Dermis blood vessel endothelial cell (primary cell): ENCODE measurements at regions not wholly inside any gene's neighbourhood (a gene's known extent, or its start where the extent isn't known, plus 50 kb on each side); places are given as distances from the start of the nearest gene placed in this dataset.
"Not testable (repeated sequence)": the region's sequence is repeated elsewhere in the genome, so short reads cannot be mapped to it uniquely, and the experiment has no call there.

Experiments
- DNase-seq: peaks from one replicate; pipeline ENCODE4 v3.0.0; 2010

- no peak for DNase-seq
These were observed 206.8 kb downstream of the UQCRFS1 start for GRCh38 chr19:29006057-29006735.

- DNase-seq = no peak
These were observed 208.2 kb downstream of the UQCRFS1 start for GRCh38 chr19:29004796-29005195.

GRCh38 chr19:29003641-29004409 is 209.1 kb downstream of the UQCRFS1 start:
- DNase-seq = no peak

- DNase-seq = no peak
These were observed 210.6 kb downstream of the UQCRFS1 start for GRCh38 chr19:29002336-29002735.

- no peak for DNase-seq
These were observed 211.2 kb downstream of the UQCRFS1 start for GRCh38 chr19:29001597-29002245.

DNA sequence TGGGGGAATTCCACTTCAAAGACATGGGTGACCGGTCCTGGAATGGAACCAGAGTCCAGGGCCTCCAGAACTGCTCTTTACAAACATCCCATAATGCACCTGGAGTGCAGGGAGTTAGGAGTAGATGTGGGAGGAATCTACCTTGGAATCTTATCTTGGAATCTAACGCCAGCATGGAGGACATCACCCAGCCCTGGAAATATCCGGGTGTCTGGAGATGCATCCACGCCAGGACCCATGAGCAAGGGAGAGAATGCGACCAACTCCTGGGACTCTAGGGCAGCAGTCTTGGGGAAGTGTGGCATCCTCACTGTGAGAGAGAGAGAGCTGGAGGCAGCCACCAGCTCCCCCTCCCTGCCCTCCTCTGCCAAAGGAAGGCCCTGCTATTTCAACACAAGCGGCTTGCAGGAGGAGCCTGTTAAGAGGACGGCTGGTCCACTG is 211.8 kb downstream of the UQCRFS1 start:
- DNase-seq = no peak

DNA sequence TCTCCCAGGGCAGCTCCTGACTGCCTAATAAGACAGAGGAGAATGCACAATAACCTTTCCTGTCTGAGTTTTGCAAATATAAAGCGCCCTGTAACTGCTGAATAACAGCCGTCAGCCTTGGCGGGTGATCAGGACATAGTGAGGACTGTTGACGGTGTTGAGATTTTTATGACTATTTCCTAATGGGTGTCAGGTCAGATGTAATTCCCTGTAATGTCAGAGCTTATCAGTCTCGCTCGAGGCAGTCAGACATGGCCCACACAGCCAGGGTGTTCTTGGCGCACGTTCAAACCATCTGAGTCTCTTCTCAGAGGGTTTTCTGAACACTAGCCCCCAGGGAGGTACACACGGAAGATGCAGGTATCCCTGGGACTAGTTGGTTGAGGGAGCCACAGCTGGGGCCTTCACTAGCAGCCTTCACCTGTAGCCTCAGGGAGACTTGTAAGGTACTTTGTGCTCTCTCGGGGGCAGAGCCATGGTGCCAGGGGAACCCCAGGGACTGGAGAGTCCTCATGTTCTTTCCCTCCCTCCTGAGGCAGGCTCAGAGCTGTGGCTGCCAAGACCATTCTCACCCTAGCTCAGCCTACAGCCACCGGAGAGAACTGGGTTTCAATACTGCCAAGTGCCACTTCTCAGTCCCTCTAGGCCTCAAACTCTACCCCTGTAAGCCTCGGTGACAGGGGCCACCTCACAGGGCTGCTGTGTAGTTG is 213.1 kb downstream of the UQCRFS1 start:
- DNase-seq = no peak

DNA sequence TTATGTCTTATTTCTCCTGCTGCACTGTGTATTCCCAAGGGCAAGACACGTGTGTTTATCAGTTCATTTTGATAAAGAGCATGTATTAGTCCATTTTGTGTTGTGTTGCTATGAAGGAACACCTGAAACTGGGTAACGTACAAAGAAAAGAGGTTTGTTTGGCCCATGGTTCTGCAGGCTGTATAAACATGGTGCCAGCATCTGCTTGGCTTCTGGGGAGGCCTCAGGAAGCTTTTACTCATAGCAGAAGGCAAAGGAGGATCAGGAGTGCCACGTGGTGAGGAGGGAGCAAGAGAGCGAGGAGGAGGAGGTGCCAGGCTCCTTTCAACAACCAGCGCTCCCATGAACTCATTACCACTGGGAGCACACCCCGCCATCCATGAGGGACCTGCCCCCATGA is 214.0 kb downstream of the UQCRFS1 start:
- no peak for DNase-seq

DNA sequence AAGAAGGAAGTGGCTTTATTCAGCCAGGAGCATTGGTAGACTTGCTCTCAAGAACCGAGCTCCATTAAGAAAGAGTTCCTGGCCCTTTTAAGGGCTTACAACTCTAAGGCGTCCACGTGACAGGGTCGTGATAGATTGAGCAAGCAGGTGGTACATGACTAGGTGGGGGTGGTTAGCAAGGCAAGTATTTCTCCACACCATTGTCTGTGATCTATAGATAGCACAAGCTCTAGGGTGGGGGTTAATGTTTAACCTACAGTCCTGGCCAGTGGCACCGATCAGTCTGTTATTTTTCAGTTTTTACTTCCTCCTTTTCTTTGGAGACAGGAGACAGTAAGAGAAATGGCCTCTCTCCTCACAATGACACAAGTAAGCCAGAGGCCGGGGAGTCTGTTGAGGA is 215.1 kb downstream of the UQCRFS1 start:
- not testable (repeated sequence) for DNase-seq

DNA sequence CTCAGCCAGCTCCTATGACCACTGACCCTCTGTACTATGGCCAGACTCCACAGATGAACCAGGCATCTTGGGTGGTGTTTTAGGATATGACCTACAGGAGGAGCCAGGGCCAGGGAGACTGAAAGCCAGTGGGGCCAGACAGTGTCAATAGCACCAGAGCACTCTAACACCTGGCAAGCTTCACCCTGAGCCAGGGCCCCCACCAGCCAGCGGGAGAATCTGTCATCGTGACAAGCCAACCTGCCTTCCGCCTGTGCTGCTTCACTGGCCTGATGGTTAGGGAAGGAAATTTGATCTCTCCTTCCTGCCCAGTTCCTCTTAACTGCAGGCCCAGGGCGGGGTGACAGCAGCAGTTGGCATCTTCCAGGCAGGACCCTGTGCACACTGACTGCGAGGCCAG is 222.4 kb downstream of the UQCRFS1 start:
- no peak for DNase-seq

DNA sequence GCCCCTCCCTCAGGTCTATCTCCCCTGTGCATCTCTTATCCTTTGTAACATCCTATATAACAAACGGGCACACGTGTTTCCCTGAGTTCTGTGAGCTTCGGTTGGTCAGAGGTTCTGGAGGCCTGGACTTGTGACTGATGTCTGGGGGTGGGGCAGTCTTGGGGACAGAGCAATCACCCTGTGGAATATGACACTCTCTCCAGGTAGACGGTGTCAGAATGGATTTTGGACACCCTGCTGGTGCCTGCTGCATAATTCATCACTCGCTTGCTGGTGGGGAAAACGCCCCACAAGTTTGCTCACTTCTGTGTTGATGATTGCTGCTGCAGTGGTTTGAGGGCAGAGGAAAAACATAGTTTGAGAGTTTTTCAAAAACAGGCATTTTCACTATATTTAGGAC is 223.2 kb downstream of the UQCRFS1 start:
- DNase-seq = no peak

DNA sequence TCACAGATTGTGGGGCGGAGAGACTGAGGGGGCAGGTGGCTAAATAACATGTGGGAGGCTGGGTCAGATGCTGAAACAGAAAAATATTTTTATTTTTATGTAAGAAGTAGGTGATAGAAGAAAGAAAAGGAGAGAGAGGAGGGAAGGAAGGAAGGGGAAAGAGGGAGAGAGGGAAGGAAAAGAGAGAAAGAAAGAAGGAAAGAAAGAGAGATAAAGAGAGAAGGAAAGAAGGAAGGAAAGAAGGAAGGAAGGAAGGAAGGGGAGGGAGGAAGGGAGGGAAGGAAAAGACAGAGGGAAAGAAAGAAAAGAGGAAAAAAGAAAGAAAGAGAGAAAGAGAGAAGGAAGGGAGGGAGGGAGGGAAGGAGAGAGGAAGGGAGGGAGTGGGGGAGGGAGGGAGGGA is 224.9 kb downstream of the UQCRFS1 start:
- no peak for DNase-seq

DNA sequence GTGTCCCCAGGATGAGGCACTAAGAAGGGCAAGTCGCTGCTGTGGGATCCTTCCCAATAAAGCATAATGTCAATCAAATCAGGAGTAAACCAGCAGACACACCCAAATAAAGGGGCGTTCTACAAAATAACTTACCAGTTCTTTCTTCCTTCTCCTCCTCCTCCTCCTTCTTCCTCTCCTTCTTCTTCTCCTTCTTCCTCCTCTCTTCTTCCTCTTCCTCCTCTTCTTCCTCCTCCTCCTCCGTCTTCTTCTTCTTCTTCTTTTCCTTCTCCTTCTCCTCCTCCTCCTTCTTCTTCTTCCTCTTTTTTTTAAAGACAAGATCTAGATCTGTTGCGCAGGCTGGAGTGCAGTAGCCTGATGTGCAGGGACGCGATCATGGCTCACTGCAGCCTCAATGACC is 225.8 kb downstream of the UQCRFS1 start:
- no peak for DNase-seq

DNA sequence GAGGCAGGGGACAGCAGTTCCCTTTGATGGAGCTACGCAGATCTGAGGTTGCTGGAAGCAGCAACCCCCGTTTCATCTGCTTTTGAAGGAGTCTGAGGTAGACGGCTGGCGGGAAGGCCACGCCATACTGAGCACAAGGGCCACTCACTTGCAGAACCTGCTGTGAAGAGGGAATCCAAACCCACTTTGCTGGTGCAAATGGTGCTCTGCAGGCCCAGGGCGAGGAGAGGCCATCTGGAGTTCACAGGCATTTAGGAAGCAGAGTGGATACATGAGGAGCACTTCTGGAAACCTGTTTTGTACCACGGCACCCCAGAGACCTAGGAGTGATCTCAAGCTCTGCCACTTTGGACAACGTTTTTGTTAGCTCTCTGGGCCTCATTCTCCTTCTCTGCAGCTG is 227.8 kb downstream of the UQCRFS1 start:
- no peak for DNase-seq

- DNase-seq = no peak
These were observed 228.6 kb downstream of the UQCRFS1 start for GRCh38 chr19:28984315-28984714.

DNA sequence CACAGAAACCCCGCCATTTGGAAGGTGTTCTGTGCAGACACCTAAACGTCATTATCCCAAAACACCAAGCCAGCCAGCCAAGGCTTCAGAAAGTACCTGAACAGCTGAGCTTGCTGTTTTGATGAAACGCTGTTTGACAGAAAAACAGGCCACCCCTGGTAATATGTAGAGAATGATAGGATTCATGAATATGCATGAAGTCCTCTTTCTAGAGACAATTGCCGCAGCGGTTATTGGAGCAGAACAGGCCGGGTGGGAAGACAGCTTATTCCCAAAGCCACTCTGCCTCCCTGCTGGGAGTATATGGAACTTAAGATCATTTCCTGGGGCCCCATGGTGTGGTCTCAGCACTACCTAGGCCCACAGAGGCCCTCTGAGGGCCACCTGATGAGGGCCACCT is 229.5 kb downstream of the UQCRFS1 start:
- no peak for DNase-seq

GRCh38 chr19:28981994-28982393 is 231.0 kb downstream of the UQCRFS1 start:
- DNase-seq = no peak

DNA sequence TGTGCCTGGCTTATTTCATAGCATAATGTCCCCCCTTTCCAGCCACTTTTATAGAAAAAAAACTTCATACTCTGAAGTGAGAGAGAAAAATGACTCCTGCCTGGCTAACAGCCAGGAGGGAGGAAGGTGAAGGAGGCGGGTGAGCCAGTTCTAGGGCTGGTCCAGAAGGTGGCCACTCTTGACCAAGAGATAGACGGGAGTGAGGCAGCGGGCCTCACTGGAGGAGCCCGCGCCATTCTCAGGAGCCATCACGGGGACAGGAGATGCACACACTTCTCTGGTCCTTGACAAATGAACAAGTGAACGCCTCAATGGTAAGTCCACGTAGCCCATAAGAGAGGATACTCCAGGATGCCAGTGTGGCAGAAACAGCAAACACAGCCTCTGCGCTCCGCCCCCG is 231.4 kb downstream of the UQCRFS1 start:
- no peak for DNase-seq

DNA sequence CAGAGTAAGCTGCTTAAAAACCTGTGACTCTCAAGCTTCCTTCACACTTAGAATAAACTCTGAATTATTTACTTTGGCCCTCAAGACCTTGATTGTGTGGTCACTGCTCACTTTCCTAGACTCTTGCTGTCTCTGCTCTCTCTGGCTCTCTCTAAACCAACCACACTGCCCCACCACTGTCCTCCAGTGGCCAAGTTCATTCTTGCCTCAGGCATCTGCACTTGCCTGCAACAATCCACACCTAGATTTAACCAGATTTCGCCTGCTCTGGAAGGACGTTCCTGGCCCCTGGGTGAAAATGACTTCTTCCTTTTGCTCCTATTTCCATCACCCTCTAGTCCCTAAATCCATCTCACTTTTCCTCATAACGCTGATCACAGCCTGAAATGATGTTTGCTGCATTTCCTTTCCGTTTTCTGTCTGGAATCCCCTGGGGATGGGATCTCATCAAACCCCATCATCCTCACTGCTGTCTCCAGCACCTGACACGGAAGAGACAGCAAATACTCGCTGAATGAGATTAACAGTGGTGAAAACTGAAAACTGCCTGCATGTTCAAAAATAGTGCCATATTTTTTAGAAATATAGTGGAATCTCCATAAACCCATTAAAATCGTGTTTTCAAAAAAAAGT is 232.6 kb downstream of the UQCRFS1 start:
- no peak for DNase-seq

DNA sequence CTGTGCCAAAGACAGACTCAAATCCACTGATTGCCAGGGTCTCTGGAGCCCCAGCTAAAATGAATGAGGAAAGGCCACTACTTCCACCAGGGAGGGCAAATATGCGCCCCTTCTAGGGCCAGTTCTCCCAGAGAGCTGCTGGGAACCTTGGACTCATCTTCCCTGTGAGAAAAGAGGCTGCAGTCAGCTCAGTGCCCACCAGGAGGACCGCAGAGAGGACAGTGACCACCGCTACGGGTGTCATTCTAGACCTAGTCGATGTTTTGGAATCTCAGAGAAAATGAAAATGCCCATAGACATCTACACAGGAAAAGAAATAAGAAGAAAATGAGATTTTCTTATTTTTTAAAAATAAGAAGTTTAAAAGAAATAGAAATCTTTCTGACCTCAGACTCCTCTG is 235.1 kb downstream of the UQCRFS1 start:
- DNase-seq = no peak

DNA sequence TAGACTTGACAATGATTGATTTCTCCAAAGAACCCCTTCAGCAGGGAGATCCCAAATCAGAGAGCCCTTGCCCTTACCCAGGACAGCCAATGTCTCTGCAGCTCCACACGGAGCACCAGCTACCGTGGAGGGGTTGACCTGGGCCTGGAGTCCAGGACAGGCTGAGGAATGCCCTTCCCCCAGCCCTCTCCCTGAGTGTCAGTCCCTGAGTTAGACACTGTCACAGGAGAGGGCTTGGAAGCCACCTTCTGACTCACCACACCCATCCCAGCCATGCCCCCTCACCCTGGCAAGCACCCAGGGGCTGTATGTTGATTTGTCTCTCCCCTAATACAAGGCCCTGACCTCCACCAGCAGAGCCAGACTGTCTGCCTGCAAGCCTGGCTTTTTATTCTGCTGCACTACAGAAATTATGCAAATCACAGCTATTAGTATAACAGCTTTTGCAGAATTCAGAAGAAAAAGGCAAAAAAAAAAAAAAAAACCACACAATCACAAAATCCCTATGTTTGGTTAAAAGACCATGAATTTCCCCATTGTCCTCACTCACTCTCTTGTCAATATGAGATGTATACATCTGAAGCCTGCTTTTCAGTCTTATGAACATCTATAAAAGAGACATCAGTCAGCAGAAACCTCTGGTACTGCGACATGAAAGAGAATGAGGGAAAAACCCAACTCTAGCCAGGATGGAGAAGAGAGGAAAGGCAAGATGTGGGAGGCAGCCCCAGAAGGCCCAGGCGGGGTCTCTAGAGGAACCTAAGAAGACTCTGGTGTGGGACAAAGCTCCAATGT is 240.7 kb downstream of the UQCRFS1 start:
- no peak for DNase-seq

GRCh38 chr19:28971513-28971912 is 241.4 kb downstream of the UQCRFS1 start:
- DNase-seq = no peak
